ENCODE measurements at regions not wholly inside any gene's neighbourhood (a gene's known extent, or its start where the extent isn't known, plus 50 kb on each side); places are given as distances from the start of the nearest gene placed in this dataset.

GRCh38 chr3:10761583-10761982 lies 54.4 kb upstream of the SLC6A11 start:
- H3K36me3 Mint-ChIP-seq, result no peaks in the 10 kb centered on the region
- POLR2A ChIA-PET, result no interaction called here
- ATAC-seq, result no peak
- no peaks in the 10 kb centered on the region for H3K9me3 Mint-ChIP-seq
- DNase-seq, result no peak
- H3K4me3 Mint-ChIP-seq, result no peak overlapping the region
- no peaks in the 10 kb centered on the region for H3K4me1 Mint-ChIP-seq
- no peak overlapping the region for H3K27ac Mint-ChIP-seq
- H3K27me3 Mint-ChIP-seq, result peaks cover 16 to 77% (median 36%) of the 10 kb centered on the region in 5 donors

- peaks cover 20 to 77% (median 36%) of the 10 kb centered on the region in 5 donors for H3K27me3 Mint-ChIP-seq
These were observed 53.9 kb upstream of the SLC6A11 start for GRCh38 chr3:10762116-10762515.

GRCh38 chr3:10762611-10763247 lies 53.3 kb upstream of the SLC6A11 start:
- Mint-ChIP-seq H3K4me1 (no peaks in the 10 kb centered on the region), H3K27ac (no peak overlapping the region), H3K27me3 (peaks cover 18 to 77% (median 35%) of the 10 kb centered on the region in 5 donors), H3K36me3 (no peaks in the 10 kb centered on the region), H3K9me3 (no peaks in the 10 kb centered on the region), H3K4me3 (no peak overlapping the region)
- ATAC-seq, result no peak
- no peak for DNase-seq
- POLR2A ChIA-PET, result no interaction called here

More at GRCh38 chr3:10762116-10762515, 53.9 kb upstream of the SLC6A11 start:
- Mint-ChIP-seq H3K4me3 (no peak overlapping the region), H3K9me3 (no peaks in the 10 kb centered on the region), H3K36me3 (no peaks in the 10 kb centered on the region), H3K27ac (no peak overlapping the region), H3K4me1 (no peaks in the 10 kb centered on the region)
- POLR2A ChIA-PET, result no interaction called here
- DNase-seq, result no peak
- ATAC-seq, result no peak

DNA sequence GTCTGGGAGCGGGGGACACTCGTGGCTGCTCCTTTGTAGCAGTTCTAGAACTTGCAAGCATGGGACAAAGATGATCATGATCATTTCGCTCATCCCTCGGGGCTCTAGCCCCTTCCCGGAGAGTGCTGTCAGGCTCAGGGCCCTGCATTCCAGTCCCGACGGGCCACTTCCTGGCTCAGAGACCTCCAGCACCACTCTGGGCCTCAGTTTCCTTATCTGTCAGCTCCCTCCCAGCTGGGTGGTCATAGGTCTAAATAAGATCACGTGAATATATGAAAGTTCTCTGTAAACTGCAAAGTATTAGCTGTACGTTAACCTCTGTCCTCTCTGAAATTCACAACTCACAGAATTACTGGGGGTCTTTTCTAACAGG lies 52.8 kb upstream of the SLC6A11 start:
- H3K9me3 Mint-ChIP-seq, result no peaks in the 10 kb centered on the region
- no peak overlapping the region for H3K4me3 Mint-ChIP-seq
- H3K27ac Mint-ChIP-seq, result no peak overlapping the region
- POLR2A ChIA-PET, result no interaction called here
- peaks cover 18 to 77% (median 38%) of the 10 kb centered on the region in 5 donors for H3K27me3 Mint-ChIP-seq
- ATAC-seq (no peak), DNase-seq (no peak)
- H3K4me1 Mint-ChIP-seq, result no peaks in the 10 kb centered on the region
- H3K36me3 Mint-ChIP-seq, result no peaks in the 10 kb centered on the region

DNA sequence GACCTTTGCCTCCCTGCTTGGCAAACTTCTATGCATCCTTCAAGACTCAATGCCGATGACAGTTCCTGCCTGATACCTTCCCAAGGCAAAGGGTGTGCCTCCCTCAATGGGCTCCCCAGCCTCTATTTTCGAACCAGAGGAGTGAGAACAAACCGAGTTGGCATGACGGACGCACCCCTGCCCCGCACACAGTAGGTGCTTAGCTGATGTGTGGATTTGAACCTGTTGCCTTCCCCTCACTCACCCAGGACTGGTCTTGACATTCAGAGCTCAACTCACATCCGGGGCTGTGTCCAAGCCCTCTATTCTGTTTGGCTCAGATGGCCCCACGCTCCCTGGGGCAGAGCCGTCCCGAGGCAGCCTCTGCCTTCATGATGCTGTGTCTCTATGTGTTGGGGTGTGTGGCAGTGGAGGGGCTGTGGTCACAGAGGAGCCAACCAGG lies 52.2 kb upstream of the SLC6A11 start:
- no peak overlapping the region for H3K27ac Mint-ChIP-seq
- H3K36me3 Mint-ChIP-seq, result no peaks in the 10 kb centered on the region
- no peaks in the 10 kb centered on the region for H3K4me1 Mint-ChIP-seq
- ATAC-seq (no peak), DNase-seq (no peak)
- no peak overlapping the region for H3K4me3 Mint-ChIP-seq
- POLR2A ChIA-PET, result no interaction called here
- H3K27me3 Mint-ChIP-seq, result peaks cover 16 to 74% (median 39%) of the 10 kb centered on the region in 5 donors
- no peaks in the 10 kb centered on the region for H3K9me3 Mint-ChIP-seq

DNA sequence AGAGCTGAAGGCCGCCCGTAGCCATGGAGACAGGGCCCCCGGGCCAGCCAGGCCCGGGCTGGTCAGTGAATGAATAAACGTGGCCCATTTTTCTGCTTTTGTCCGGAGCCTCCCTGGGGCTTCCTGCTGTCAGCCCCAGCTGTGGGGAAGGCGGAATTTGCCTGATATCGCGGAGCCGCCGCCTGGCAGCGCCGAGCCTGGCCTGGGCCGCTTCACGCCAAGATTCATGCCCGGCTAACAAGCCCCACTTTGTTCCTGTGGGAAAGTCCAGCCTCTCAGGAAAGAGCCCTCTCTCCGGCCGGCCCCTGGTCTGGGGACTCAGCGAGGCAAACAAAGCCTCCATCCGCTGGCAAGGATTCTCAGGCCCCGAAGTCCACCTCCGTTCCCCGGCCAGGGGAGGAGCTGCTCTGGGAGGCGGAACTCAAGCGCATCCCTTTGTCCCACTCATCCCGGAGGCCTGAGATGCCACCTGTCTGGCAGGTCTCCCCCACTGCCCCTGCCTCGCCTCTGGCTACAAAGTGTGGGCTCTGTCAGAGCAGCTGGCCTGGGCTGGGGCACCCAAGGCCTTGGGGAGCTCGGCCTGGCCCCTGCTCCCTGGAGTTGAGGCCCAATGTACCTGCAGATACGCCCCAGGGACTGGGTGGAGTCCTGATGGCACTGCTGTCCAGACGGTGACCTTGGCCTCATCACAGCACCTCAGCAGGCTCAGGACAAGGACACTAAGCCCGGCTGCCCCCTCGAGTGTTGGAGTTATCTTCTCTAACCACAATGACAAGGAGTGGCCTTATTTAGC lies 51.6 kb upstream of the SLC6A11 start:
- DNase-seq, result no peak
- Mint-ChIP-seq H3K9me3 (no peaks in the 10 kb centered on the region), H3K4me3 (no peak overlapping the region), H3K4me1 (no peaks in the 10 kb centered on the region), H3K36me3 (no peaks in the 10 kb centered on the region), H3K27me3 (peaks cover 18 to 76% (median 37%) of the 10 kb centered on the region in 5 donors), H3K27ac (no peak overlapping the region)
- POLR2A ChIA-PET, result no interaction called here
- no peak for ATAC-seq

GRCh38 chr3:10766049-10766705 lies 49.9 kb upstream of the SLC6A11 start:
- ATAC-seq, result no peak
- Mint-ChIP-seq H3K27ac (no peak overlapping the region), H3K27me3 (peaks cover 14 to 77% (median 35%) of the 10 kb centered on the region in 5 donors), H3K9me3 (no peaks in the 10 kb centered on the region), H3K4me1 (peaks cover 0 to under 1% (median 0%) of the 10 kb centered on the region in 4 donors), H3K4me3 (no peak overlapping the region), H3K36me3 (no peaks in the 10 kb centered on the region)
- POLR2A ChIA-PET, result no interaction called here
- no peak for DNase-seq

All from naive thymus-derived CD8-positive, alpha-beta T cell (primary cell).